IMR-90 (cell line): ENCODE measurements at regions not wholly inside any gene's neighbourhood (a gene's known extent, or its start where the extent isn't known, plus 50 kb on each side); places are given as distances from the start of the nearest gene placed in this dataset.

Experiments
- ATAC-seq: fragments of 200-7000 bp; cut with Tn5 transposase; 2 replicates; pipeline ENCODE4 v1.9.1; 2020; ENCODE audit warnings: low read depth, mild to moderate bottlenecking, moderate library complexity
- BruUV-seq: library from RNA; stranded (reverse); fragments of 400-500 nt; replicated peaks from 2 replicates; lab custom pipeline; 2021; lab: Mats Ljungman, UMichigan
- CTCF ChIA-PET: fragments of 300-600 bp; formaldehyde crosslinking; extraction: SDS; loops from one replicate; lab custom pipeline; 2021; ENCODE audit warnings: antibody characterized with exemption; lab: Yijun Ruan, JAX
- POLR2A ChIA-PET: fragments of 300-600 bp; sonication (Branson Sonifier 250); formaldehyde crosslinking; loops from one replicate; lab custom pipeline; 2022; ENCODE audit warnings: antibody characterized with exemption; ENCODE audit not compliant: unreplicated experiment; lab: Charles Lee
- DNase-seq: peaks from one replicate; pipeline ENCODE4 v3.0.0; 2013
- H2AFZ ChIP-seq: replicated peaks from 2 replicates; pipeline ENCODE3; 2013; ENCODE audit warnings: low read length, mild to moderate bottlenecking; ENCODE audit not compliant: poor library complexity
- H2AK5ac ChIP-seq: 2 replicates; pipeline ENCODE4 v1.6.1; 2013; ENCODE audit warnings: low read depth, low read length, inconsistent platforms
- H2AK9ac ChIP-seq: replicated peaks from 2 replicates; pipeline ENCODE3; 2013; ENCODE audit warnings: mild to moderate bottlenecking, low read depth, low read length, moderate library complexity; ENCODE audit not compliant: poor library complexity
- H2BK120ac ChIP-seq: 2 replicates; pipeline ENCODE4 v1.6.1; 2013; ENCODE audit warnings: low read depth, low read length, inconsistent platforms
- H2BK15ac ChIP-seq: 3 replicates; pipeline ENCODE4 v1.6.1; 2013; ENCODE audit warnings: low read depth, low read length, inconsistent platforms
- H2BK20ac ChIP-seq: 2 replicates; pipeline ENCODE4 v1.6.1; 2013; ENCODE audit warnings: low read depth, mild to moderate bottlenecking, inconsistent platforms, low read length, moderate library complexity
- H2BK5ac ChIP-seq: 2 replicates; pipeline ENCODE4 v1.6.1; 2013; ENCODE audit warnings: mild to moderate bottlenecking, low read depth, low read length, inconsistent platforms; ENCODE audit not compliant: poor library complexity, severe bottlenecking
- H3K14ac ChIP-seq: replicated peaks from 2 replicates; pipeline ENCODE4 v1.6.1; 2013; ENCODE audit warnings: low read depth, low read length, inconsistent platforms
- H3K18ac ChIP-seq: 2 replicates; pipeline ENCODE4 v1.6.1; 2013; ENCODE audit warnings: low read depth, low read length, control low read depth
- H3K23ac ChIP-seq: 2 replicates; pipeline ENCODE4 v1.6.1; 2013; ENCODE audit warnings: low read depth, low read length, inconsistent platforms
- H3K27ac ChIP-seq: 2 replicates; pipeline ENCODE4 v1.5.1; 2013; ENCODE audit warnings: mild to moderate bottlenecking, control low read depth, low read length; ENCODE audit not compliant: insufficient read depth
- H3K27me3 ChIP-seq: 2 replicates; pipeline ENCODE4 v1.6.1; 2013; ENCODE audit warnings: low read length; ENCODE audit not compliant: control insufficient read depth, insufficient read depth
- H3K36me3 ChIP-seq: 2 replicates; pipeline ENCODE4 v1.6.1; 2013; ENCODE audit warnings: low read length, mixed read lengths; ENCODE audit not compliant: control insufficient read depth, insufficient read depth
- H3K4ac ChIP-seq: 2 replicates; pipeline ENCODE4 v1.6.1; 2013; ENCODE audit warnings: low read depth, low read length, inconsistent platforms
- H3K4me1 ChIP-seq: 2 replicates; pipeline ENCODE4 v1.6.1; 2013; ENCODE audit warnings: low read length, mixed read lengths; ENCODE audit not compliant: control insufficient read depth, insufficient read depth
- H3K4me2 ChIP-seq: 2 replicates; pipeline ENCODE4 v1.6.1; 2013; ENCODE audit warnings: low read depth, mild to moderate bottlenecking, control low read depth, low read length, moderate library complexity
- H3K4me3 ChIP-seq: 2 replicates; pipeline ENCODE4 v1.5.1; 2013; ENCODE audit warnings: low read depth, mild to moderate bottlenecking, control low read depth, low read length, moderate library complexity; ENCODE audit not compliant: insufficient read depth
- H3K56ac ChIP-seq: 2 replicates; pipeline ENCODE4 v1.6.1; 2013; ENCODE audit warnings: low read length, inconsistent platforms; ENCODE audit not compliant: insufficient read depth; ENCODE audit errors: extremely low read depth
- H3K79me1 ChIP-seq, 2 experiments: 2 replicates each; pipeline ENCODE4 v1.6.1; 2013; ENCODE audit warnings: low read length in 2 of 2, inconsistent platforms in 1 of 2, low read depth in 1 of 2
- H3K9ac ChIP-seq: 2 replicates; pipeline ENCODE4 v1.6.1; 2013; ENCODE audit warnings: low read depth, low read length, control low read depth
- H3K9me1 ChIP-seq: 2 replicates; pipeline ENCODE4 v1.6.1; 2013; ENCODE audit warnings: low read length, inconsistent platforms; ENCODE audit not compliant: insufficient read depth
- H3K9me3 ChIP-seq: 2 replicates; pipeline ENCODE4 v1.6.1; 2013; ENCODE audit warnings: low read length; ENCODE audit not compliant: control insufficient read depth, insufficient read depth
- H4K20me1 ChIP-seq: 2 replicates; pipeline ENCODE4 v1.6.1; 2013; ENCODE audit warnings: low read length, inconsistent platforms; ENCODE audit not compliant: insufficient read depth
- H4K5ac ChIP-seq: 2 replicates; pipeline ENCODE4 v1.6.1; 2013; ENCODE audit warnings: mild to moderate bottlenecking, low read depth, low read length, control low read depth
- H4K8ac ChIP-seq, 2 experiments: 2 replicates each; pipeline ENCODE4 v1.6.1; 2013; ENCODE audit warnings: low read depth in 2 of 2, low read length in 2 of 2, control low read depth in 1 of 2, inconsistent platforms in 1 of 2
- H4K91ac ChIP-seq: 2 replicates; pipeline ENCODE4 v1.6.1; 2013; ENCODE audit warnings: low read depth, low read length, inconsistent platforms; ENCODE audit not compliant: insufficient read depth
- BHLHE40 ChIP-seq: fragments of 150-350 bp; IDR thresholded peaks from 2 replicates; pipeline ENCODE4 v1.6.1; 2016; ENCODE audit warnings: mild to moderate bottlenecking, low read depth, low read length
- CEBPB ChIP-seq: IDR thresholded peaks from 2 replicates; pipeline ENCODE4 v1.6.1; 2012; ENCODE audit warnings: low read depth, low read length, improper control_type of control experiment
- CHD1 ChIP-seq: IDR thresholded peaks from 2 replicates; pipeline ENCODE4 v1.6.1; 2012; ENCODE audit warnings: low read depth, low read length, improper control_type of control experiment
- CTCF ChIP-seq: conservative IDR thresholded peaks from 2 replicates; pipeline ENCODE4 v1.5.1; 2012; ENCODE audit warnings: mild to moderate bottlenecking, low read depth, low read length, improper control_type of control experiment
- ELK1 ChIP-seq: fragments of 150-350 bp; IDR thresholded peaks from 2 replicates; pipeline ENCODE4 v1.6.1; 2016; ENCODE audit warnings: low read depth, mild to moderate bottlenecking, low read length, moderate library complexity, borderline replicate concordance
- MAFK ChIP-seq: IDR thresholded peaks from 2 replicates; pipeline ENCODE4 v1.6.1; 2012; ENCODE audit warnings: low read depth, low read length, improper control_type of control experiment
- MAZ ChIP-seq: IDR thresholded peaks from 2 replicates; pipeline ENCODE4 v1.6.1; 2012; ENCODE audit warnings: low read depth, mild to moderate bottlenecking, low read length, improper control_type of control experiment, moderate library complexity, borderline replicate concordance
- MXI1 ChIP-seq: IDR thresholded peaks from 2 replicates; pipeline ENCODE4 v1.6.1; 2012; ENCODE audit warnings: low read depth, mild to moderate bottlenecking, low read length, moderate library complexity, borderline replicate concordance
- NFE2L2 ChIP-seq: fragments of 150-350 bp; IDR thresholded peaks from 2 replicates; pipeline ENCODE4 v1.6.1; 2016; ENCODE audit warnings: low read depth, mild to moderate bottlenecking, low read length
- RCOR1 ChIP-seq: IDR thresholded peaks from 2 replicates; pipeline ENCODE4 v1.6.1; 2012; ENCODE audit warnings: mild to moderate bottlenecking, low read length, improper control_type of control experiment; ENCODE audit not compliant: insufficient replicate concordance
- RFX5 ChIP-seq: IDR thresholded peaks from 2 replicates; pipeline ENCODE4 v1.8.0; 2012; ENCODE audit warnings: low read depth, mild to moderate bottlenecking, low read length, moderate library complexity
- USF2 ChIP-seq: fragments of 150-350 bp; IDR thresholded peaks from 2 replicates; pipeline ENCODE4 v1.6.1; 2017; ENCODE audit warnings: mild to moderate bottlenecking, antibody characterized with exemption, low read length, low read depth
- WGBS, 2 experiments: methylation state at CpG; one replicate each; pipeline versions ENCODE4 v1.1.5 to v1.1.7; 2013; ENCODE audit warnings: missing lambda C conversion rate in 2 of 2; ENCODE audit not compliant: insufficient read length in 1 of 2; ENCODE audit errors: extremely low coverage in 2 of 2; 5-methylcytosine and 5-hydroxymethylcytosine counted together
- dilution Hi-C: fragments of 300-500 bp; cut with HindIII; formaldehyde crosslinking; loops from one replicate; pipeline ENCODE4 v1.14.3; 2018; ENCODE audit warnings: low sequenced_read_pairs; ENCODE audit not compliant: unreplicated experiment
- in situ Hi-C: fragments of 300-500 bp; cut with MboI; formaldehyde crosslinking; loops from 3 replicates; pipeline ENCODE4 v1.14.3; 2019; ENCODE audit warnings: low sequenced_read_pairs, inconsistent platforms, mixed read lengths
- intact Hi-C: fragments of 100-400 bp; cut with micrococcal nuclease; formaldehyde crosslinking; loops from 2 replicates; pipeline ENCODE4 v1.10.0; 2022

- no peak for ATAC-seq
- Histone ChIP-seq H4K5ac (no peak overlapping the region), H3K9ac (no peak overlapping the region), H3K27me3 (peaks cover 8% of the 10 kb centered on the region), H3K4me2 (no peak overlapping the region), H3K9me1 (no peaks in the 10 kb centered on the region), H3K18ac (no peak overlapping the region), H4K91ac (no peak overlapping the region), H3K23ac (no peak overlapping the region), H3K36me3 (no peaks in the 10 kb centered on the region), H2BK5ac (no peak overlapping the region), H4K20me1 (no peaks in the 10 kb centered on the region), H2BK120ac (no peak overlapping the region), H2BK15ac (no peak overlapping the region), H2AK5ac (no peak overlapping the region), H2AFZ (peak overlapping the region; percentile 58), H3K4ac (no peak overlapping the region), H3K27ac (no peak overlapping the region), H3K56ac (no peak overlapping the region), H3K4me3 (no peak overlapping the region), H3K14ac (no peak overlapping the region), H2BK20ac (no peak overlapping the region), H3K79me1 (no peaks in the 10 kb centered on the region), H4K8ac (no peak overlapping the region), H3K9me3 (peaks cover 4% of the 10 kb centered on the region; the same call in 1 of the 2 replicates), H3K4me1 (peaks cover 2% of the 10 kb centered on the region; the same call in 1 of the 2 replicates), H2AK9ac (no peak overlapping the region)
- POLR2A ChIA-PET, result no interaction called here
- CTCF ChIA-PET, result no interaction called here
- WGBS, 2 experiments, result 77% methylated on average over 3 of the region's 12 CpGs; no CpG with 5 or more reads in 1 of the 2 experiments
- BruUV-seq, result no TSS peak
- intact Hi-C loops, result loop anchor here (1.0 to 5.0 kb wide), 5 partner anchors 228 to 1213 kb away; partner anchors contain the start of genes CLK4 and ZNF354A
- dilution Hi-C loops, result no loop called here
- TF ChIP-seq CHD1, result no peak
- TF ChIP-seq NFE2L2, result no peak
- no peak for TF ChIP-seq CEBPB
- no peak for TF ChIP-seq BHLHE40
- TF ChIP-seq CTCF, result no peak
- no peak for TF ChIP-seq ELK1
- TF ChIP-seq USF2, result no peak
- no peak for TF ChIP-seq MAZ
- TF ChIP-seq MAFK, result no peak
- TF ChIP-seq MXI1, result no peak
- no peak for TF ChIP-seq RFX5
- TF ChIP-seq RCOR1, result no peak
- DNase-seq, result no peak
- in situ Hi-C loops, result loop anchor here (5.0 to 25.0 kb wide), 4 partner anchors 150 to 1208 kb away; partner anchors contain the start of genes ADAMTS2 and ZNF354A
Measured at GRCh38 chr5:179494774-179495526, 55.4 kb upstream of the RUFY1 start.
